Activated CD8-positive, alpha-beta memory T cell treated with anti-CD3 and anti-CD28 coated beads for 1 hour (primary cell): ENCODE measurements at regions not wholly inside any gene's neighbourhood (a gene's known extent, or its start where the extent isn't known, plus 50 kb on each side); places are given as distances from the start of the nearest gene placed in this dataset.
"Not testable (repeated sequence)": the region's sequence is repeated elsewhere in the genome, so short reads cannot be mapped to it uniquely, and the experiment has no call there.

Source experiments
- DNase-seq, 2 donors: peaks; one replicate each; pipeline ENCODE4 v3.0.0-alpha.2; 2020; ENCODE audit warnings: low read depth in 1 of 2; ENCODE audit errors: extremely low read depth in 1 of 2

DNA sequence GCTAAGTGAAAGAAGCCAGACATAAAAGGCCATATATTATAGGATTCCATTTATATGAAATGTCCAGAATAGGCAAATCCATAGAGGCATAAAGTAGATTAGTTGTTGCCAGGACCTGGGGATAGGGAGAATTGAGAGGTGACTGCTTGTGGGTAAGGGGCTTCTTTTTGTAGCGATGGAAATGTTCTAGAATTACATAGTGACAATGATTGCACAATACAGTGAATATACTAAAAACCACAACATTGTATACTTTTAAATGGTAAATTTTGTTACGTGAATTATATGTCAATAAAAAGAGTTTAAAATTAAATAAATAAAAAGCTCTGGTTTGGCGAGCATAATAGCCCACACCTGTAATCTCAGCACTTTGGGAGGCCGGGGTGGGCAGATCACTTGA lies 486.8 kb downstream of the KLF12 start:
- no peak for DNase-seq

DNA sequence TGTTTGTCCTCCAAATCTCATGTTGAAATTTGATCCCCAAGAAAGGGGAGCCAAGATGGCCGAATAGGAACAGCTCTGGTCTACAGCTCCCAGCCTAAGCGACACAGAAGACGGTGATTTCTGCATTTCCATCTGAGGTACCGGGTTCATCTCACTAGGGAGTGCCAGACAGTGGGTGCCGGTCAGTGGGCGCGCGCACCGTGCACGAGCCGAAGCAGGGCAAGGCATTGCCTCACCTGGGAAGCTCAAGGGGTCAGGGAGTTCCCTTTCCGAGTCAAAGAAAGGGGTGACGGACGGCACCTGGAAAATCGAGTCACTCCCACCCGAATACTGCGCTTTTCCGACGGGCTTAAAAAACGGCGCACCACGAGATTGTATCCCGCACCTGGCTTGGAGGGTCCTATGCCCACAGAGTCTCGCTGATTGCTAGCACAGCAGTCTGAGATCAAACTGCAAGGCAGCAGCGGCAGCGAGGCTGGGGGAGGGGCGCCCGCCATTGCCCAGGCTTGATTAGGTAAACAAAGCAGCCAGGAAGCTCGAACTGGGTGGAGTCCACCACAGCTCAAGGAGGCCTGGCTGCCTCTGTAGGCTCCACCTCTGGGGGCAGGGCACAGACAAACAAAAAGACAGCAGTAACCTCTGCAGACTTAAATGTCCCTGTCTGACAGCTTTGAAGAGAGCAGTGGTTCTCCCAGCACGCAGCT lies 493.6 kb downstream of the KLF12 start:
- DNase-seq: not testable (repeated sequence)

DNA sequence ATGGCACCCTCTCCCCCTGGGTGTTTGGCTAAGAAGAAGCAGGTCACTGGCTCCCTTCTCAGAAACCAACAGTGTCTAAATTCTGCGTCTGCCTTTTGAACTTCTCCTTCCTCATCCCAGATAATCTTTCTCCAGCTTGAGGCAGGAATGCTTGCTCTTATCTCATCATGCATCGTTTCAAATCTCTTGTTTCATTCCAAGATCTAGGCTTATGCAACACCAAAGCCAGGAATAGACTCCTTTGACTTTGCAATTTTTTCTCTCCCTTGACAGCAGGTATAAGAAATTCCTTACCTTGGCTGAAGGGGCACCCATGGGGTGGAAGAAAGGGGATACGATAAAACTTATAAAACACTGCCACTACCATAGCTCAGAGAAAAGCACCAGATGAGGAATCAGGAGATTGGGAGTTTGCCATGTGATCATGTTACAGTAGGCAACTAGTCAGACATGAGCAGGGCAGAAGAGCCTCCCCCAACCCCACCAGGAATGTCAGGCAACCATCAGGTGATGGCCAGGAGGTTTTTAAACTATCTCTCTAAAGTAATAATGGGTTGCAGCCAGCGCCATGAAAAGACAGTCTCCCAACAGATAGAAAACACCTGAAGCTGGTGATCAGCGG lies 498.9 kb downstream of the KLF12 start:
- no peak for DNase-seq

DNA sequence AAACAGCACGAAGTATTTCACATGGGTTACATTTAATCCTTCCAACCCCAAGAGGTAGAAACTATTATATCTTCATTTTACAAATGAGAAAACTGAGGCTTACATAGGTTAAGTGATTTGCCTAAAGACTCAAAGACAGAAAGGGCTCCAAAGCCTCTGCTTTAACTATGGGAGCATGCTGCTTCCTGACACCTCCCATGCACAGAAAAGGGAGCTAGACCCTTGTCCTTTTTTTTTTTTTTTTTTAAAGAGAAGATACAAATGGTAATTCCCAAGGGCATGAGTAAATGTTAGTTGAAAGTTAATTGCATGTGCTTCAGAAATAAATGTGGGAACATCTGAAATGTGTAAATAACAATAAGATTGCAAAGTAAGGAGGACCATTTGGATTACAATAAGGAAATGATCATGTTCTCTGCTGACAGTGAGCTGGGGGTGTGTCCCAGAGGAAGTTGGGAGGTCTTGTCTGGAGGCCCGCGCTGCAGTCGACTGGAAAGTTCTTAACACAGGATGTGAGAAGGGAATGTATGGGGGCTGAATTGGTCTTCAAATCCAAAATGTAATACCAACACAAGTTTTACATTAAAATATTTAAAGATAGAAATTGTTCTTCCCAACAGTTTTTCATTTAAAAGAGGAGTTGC lies 500.3 kb downstream of the KLF12 start:
- DNase-seq: no peak

DNA sequence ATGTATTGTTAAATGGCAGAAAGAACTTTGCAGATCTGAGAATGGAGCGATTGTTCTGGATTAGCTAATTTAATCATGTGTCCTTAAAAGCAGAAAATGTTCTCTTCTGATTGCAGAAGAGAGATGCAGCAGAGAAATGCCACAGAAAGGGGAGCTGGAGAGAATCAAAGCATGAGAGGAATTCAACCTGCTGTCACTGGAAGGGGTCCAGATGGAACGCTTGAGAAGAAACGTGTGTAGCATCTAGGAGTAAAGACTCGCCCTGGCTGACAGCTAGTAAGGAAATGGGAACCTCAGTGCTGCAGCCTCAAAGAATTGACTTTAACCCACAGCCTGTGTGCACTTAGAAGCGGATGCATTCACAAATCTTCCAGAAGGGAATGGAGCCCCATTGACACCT lies 502.8 kb downstream of the KLF12 start:
- no peak for DNase-seq

DNA sequence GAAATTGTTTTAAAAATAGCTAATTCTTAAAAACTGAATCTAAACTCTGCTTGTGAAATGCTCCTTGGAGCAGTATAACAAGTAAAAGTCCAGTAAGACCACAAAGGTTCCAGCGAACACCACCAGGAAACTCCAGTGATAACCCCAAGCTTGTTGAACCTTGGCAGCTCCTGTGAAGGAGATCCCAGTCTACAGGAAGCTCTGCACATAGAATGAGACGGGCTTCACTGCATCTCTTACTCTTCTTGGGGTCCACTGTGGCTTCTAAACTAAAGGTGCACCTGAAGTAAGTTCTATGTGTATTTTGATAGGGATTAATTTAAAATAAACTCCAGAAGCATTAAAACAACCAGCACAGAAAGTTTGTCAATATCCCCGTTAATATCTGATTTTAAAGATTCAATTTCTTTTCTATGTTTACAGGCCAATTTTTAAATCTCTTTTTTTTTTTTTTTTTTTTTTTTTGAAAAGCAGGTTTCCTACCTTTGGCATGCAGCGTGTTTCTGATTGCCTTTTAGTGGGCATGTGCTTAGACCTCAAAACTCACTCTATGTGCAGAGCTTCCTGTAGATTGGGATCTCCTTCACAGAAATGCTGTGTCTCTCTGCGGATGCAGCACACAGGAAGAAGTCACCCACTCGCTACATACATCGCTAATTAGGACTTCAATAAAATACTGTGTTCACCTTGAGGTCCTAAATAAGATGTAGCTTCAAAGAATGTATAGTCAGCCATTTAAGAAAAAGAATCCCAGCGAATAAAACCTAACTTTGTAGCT lies 508.5 kb downstream of the KLF12 start:
- no peak for DNase-seq

DNA sequence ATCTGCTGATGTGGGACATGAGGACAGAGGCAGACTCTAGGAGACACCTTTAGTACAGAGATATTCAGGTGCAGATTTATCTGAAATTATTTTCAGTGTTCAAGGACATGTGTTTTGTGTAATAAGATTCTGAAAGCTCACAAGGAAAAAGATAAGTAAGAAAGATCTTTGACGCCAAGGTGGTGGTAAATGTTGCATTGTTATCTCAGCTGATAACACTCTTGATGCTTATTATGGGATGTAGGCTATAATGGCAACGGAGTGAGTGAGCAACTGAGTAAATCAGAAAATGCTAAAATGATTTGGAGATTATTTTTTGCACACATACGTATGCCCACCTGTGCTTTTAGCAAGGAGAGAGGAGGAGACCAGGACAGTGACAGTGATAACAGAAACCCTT lies 510.9 kb downstream of the KLF12 start:
- no peak for DNase-seq

DNA sequence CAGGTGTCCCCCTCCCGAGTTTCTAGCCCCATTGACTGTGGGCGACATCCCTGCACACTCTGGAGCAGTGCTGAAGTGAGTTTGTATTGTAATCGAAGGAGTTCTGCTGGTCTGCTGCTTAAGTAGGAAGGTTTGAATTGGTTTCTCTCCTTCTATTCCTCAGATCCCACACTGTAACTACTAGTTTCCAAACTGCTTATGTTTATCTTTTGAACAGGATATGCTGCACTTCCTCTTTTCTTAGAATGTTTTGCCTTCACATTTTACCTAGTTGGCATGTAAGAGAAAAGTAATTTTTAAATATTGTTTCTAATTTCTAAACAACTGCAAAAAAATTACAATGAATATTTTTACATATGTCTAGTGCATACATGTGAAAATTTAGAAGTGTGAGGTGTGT lies 511.8 kb downstream of the KLF12 start:
- DNase-seq: no peak

DNA sequence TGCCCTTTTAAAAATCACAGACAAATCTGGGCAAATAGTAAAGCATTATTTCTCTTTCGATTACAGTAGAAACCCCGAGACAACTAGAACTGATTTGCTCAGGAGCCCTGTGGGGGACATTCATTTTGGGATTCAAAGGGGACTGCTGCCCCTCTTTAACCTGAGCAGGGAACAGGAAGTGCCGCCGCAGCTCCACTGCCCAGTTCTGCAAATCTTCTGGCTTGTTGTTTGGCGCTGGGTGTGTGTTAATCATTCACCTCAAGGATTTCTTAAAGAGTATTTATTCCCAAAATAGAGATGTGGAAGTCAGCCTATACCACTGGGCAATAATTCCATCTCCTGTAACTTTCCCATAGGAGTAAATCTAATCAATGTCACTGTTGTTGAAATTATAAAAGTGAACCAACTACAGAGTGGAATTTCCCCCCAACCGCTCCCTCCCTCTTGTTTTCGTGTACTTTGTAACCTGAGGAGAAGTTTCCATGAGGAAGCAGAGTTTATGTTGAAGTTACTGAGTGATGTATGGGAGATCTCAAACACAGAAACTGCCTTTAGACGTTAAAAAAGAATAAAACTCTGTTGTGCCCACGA lies 515.8 kb downstream of the KLF12 start:
- no peak for DNase-seq

DNA sequence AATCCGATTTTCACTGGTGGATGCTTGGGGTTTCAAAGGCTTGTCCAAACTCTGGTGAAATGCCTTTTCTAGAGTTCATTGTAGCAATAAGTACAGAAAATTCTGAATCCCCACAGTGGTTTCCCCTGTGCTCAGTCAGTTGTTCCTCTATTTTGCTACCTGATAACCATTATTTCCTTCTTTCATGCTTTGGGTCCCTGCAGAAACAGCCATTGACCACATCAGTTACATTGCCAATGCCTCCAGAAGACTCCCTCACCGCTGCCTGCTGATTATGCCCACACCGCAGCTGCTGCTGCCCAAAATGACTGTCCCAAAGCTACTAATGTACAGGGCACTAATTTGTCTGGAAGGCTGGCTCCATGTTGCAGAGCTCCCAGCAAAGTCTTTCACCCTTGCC lies 517.3 kb downstream of the KLF12 start:
- no peak for DNase-seq

DNA sequence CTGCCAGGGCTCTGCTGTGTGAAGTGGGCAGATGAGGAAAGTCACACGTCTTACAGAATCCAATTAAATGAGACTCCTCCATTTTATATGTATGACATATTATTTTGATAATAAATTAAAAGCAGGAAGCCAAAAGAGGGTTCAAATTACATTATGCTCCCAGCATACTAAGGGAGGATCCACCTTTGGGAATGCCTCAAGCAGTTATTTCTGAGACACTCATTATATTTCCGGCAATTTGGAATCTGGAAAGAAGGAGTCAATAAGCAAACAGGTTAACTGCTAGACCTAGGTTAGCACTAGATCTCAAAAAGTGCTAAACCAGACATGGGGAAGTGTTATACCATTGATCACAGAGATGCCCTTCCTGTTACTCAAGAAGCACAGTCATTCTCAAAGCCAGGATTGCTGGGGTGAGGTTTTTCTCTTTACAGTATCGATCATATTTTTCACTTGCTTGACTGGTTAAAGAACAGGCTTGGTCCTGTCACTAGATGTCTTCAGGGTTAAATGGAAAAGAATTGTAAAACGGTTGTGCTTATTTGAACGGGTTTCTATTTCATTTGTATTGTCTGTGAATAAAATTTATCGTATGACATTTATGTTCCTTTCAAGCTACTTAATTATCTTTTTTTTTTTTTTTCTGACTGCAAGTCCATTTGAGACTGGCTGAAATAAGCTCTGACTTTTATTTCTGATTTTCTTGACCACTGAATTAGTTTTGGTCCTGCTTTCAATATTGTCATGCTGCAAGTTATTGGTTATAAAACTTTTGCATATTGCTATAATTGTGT lies 523.2 kb downstream of the KLF12 start:
- DNase-seq: no peak

DNA sequence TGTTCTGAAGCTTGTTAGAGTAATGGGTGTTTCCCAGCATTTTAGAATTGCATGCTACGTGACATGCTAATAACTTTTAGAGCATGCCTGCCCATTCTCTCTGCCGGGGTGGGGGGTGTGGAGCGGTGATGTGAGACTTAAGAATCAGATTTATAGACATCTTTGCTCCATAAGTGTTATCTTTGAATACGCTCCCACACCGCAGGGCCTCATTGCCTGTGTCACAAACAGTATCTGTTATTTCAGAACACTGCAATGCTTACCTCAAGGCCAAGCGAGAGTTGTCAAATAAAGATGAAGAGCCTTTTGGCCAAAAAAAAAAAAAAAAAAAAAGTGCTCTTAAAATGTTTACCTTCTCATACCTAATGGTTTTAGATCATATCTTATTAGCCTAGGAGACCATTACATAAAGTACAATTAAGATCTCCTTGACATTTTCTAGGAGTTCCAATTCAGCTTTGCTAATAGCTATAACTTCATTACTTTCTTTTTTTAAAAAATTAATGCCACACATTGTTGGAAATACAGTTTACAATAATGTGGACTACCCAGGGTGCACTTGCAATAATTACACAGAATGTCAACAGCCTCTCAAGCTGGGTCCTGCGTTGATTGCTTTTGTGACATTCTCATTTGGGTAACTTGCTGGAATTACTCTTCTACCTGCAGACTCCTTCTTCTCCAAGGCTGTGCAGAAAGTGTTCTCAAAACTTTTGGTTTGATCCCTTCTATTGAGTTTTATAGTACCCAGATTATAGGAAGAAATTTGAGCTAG lies 525.3 kb downstream of the KLF12 start:
- DNase-seq: no peak

DNA sequence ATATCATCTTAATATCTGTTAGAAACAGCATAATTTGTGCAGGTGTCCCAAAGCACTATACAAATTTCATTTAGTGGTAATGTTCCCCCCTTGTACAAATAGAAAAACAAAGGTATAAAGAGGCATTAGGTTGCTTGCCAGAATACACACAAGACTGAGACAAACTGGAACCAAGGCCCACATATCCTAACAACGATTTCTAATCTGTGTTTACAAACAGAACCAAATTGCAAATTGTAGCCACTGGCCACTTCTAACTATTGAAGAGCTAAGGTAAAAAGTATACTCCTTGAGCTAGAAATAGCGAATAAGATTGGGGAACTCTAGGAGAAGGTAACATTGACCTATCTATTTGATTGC lies 526.1 kb downstream of the KLF12 start:
- DNase-seq: no peak

DNA sequence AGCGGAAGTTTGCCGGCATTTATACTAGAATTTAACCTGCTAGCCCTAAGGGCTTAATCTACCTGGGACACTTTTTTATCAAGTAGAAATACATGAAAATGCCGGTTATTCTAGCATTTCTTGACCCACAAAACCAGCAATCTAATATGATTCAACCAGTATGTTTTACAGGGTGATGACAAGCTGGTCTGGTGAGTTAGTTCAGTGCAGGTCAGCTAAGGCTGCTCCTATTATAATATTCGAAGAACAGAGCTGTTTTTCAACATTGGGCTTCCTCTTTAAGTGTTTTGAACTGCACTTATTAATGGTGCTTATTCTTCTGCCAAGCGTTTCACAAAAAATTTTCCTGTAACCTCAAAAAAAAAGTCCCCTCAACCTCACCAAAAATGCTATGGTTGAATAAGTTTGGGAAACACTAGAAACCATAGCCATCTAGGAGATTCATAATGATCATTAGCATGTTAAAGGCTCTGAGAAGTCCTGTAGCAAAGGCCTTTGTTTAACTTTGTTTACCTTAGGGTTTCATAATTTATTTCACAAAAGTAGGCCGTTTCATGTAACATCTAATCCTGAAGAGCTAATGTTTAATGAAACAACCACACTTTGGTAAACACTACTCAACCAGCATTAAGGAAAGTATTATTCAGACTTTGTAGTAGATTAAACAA lies 526.6 kb downstream of the KLF12 start:
- no peak for DNase-seq

DNA sequence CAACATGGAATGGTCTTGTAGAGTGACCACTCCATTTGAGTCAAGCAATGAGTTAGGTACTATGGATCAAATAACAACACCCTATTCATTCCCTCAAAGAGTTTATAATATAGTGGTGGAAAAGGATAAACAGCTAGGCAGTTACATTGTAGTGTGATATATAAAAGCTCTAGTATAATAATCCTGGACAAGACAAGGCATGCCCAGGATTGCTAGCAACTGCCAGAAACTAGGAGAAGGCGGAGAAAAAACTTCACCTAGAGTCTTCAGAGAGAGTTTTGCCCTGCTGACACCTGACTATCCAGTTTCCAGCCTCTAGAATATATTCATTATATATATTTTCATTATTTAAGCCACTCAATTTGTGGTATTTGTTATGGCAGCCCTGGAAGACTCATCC lies 530.6 kb downstream of the KLF12 start:
- no peak for DNase-seq

DNA sequence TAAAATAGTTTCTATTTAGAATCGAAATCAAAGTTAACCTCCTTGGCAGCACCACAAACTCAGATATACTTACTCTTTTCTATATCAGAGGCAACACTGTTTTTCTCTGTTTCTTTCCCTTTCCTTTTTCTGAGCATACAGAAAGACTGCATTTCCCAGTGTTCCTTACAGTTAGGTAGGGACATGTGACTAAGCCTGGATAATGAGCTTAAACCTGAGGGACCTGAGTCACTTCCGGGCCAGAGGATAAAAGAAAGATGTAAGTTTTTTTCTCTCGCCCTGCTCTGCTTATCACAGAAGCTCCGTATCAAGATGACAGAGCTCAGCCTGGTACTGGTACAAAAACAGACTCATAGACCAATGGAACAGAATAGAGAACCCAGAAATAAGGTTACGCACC lies 531.9 kb downstream of the KLF12 start:
- no peak for DNase-seq

DNA sequence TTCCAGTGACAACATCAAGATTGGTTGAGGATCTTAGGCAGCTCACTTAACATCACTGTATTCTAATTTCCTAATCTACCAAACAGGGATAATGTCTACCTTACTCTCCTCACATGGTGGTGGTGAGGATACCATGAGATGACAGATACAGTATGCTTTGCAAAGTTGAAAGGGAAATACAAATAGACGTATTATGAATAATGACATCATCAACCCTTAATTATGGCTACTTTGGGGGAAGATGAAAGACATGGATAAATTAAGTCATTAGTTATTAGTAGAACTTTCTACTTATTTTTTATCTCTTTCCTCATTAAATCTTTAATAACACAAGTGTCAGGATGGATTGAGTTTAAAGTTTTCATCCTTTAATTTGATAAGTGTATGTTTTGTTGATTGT lies 532.5 kb downstream of the KLF12 start:
- DNase-seq: no peak

DNA sequence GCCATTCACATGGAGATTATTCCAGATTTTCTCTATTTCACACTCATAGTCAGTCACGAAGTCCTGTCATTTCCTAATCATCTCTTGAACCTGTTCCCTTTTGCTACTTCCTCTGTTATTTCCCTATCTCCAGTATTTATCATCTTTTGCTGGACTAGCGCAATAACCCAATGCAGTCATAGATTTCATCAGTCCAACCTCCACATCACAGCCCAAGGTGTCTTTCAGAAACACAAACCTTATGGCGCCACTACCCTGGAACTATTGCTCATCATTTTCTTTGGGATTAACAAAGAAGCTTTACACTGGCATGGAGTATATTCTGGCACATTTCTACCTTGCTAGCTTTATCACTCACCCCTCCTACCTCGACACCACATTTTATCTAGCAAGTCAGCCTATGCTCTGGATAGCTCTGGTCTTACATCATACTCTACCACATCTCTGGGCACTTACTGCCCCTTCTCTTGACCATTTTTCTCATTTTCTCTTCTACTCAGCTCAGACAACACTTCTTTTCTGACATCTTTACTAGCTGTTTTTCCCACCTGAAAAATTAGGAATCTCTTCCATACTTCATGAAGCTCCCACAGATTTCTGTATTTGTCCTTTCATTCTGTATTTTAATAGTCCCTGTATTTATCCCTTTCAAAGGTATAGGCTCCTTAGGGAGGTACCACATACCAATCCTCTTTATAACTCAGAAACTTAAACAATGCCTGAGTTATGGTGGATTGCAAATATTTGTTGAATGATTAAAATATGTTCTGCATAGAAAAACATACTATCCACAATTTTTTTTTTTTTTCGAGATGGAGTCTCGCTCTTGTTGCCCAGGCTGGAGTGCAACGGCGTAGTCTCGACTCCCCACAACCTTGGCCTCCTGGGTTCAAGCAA lies 534.7 kb downstream of the KLF12 start:
- DNase-seq: no peak
